GM18858 (cell line): ENCODE measurements at regions not wholly inside any gene's neighbourhood (a gene's known extent, or its start where the extent isn't known, plus 50 kb on each side); places are given as distances from the start of the nearest gene placed in this dataset.
"Not testable (repeated sequence)": the region's sequence is repeated elsewhere in the genome, so short reads cannot be mapped to it uniquely, and the experiment has no call there.

Experiments used
- ATAC-seq: cut with Tn5 transposase; IDR thresholded peaks from one replicate; pipeline ENCODE4 v1.9.1; 2021; ENCODE audit not compliant: unreplicated experiment

- no peak for ATAC-seq
Observed at GRCh38 chr5:120306303-120306702, 157.8 kb upstream of the PRR16 start.

GRCh38 chr5:120314191-120314590 lies 149.9 kb upstream of the PRR16 start:
- no peak for ATAC-seq

GRCh38 chr5:120320626-120321025 lies 143.5 kb upstream of the PRR16 start:
- no peak for ATAC-seq

GRCh38 chr5:120326651-120327050 lies 137.4 kb upstream of the PRR16 start:
- no peak for ATAC-seq

- ATAC-seq: no peak
Observed at GRCh38 chr5:120327180-120327579, 136.9 kb upstream of the PRR16 start.

GRCh38 chr5:120329095-120329494 lies 135.0 kb upstream of the PRR16 start:
- ATAC-seq: no peak

- no peak for ATAC-seq
Observed at GRCh38 chr5:120330558-120330957, 133.5 kb upstream of the PRR16 start.

- no peak for ATAC-seq
Observed at GRCh38 chr5:120344181-120344580, 119.9 kb upstream of the PRR16 start.

GRCh38 chr5:120345947-120346346 lies 118.2 kb upstream of the PRR16 start:
- no peak for ATAC-seq

GRCh38 chr5:120351071-120351470 lies 113.0 kb upstream of the PRR16 start:
- ATAC-seq: not testable (repeated sequence)

- ATAC-seq: no peak
Observed at GRCh38 chr5:120354126-120354525, 110.0 kb upstream of the PRR16 start.

GRCh38 chr5:120358949-120359348 lies 105.2 kb upstream of the PRR16 start:
- no peak for ATAC-seq

GRCh38 chr5:120361941-120362340 lies 102.2 kb upstream of the PRR16 start:
- no peak for ATAC-seq

GRCh38 chr5:120362426-120362825 lies 101.7 kb upstream of the PRR16 start:
- no peak for ATAC-seq

- ATAC-seq: no peak
Observed at GRCh38 chr5:120365656-120366446, 98.2 kb upstream of the PRR16 start.

- no peak for ATAC-seq
Observed at GRCh38 chr5:120367896-120368634, 96.0 kb upstream of the PRR16 start.

GRCh38 chr5:120368923-120369715 lies 95.0 kb upstream of the PRR16 start:
- ATAC-seq: no peak

GRCh38 chr5:120372899-120373298 lies 91.2 kb upstream of the PRR16 start:
- ATAC-seq: no peak

GRCh38 chr5:120375248-120375647 lies 88.9 kb upstream of the PRR16 start:
- ATAC-seq: no peak

- ATAC-seq: no peak
Observed at GRCh38 chr5:120380644-120381043, 83.5 kb upstream of the PRR16 start.

GRCh38 chr5:120382833-120383232 lies 81.3 kb upstream of the PRR16 start:
- no peak for ATAC-seq

GRCh38 chr5:120386981-120387380 lies 77.1 kb upstream of the PRR16 start:
- no peak for ATAC-seq
